Stimulated activated CD8-positive, alpha-beta memory T cell treated with anti-CD3 and anti-CD28 coated beads, Interleukin-7, amount 100 ng/mL, for 48 hours (primary cell): ENCODE measurements at regions not wholly inside any gene's neighbourhood (a gene's known extent, or its start where the extent isn't known, plus 50 kb on each side); places are given as distances from the start of the nearest gene placed in this dataset.

ENCODE experiments used
- DNase-seq, 2 donors: peaks; one replicate each; pipeline ENCODE4 v3.0.0-alpha.2; 2020; ENCODE audit warnings: low read depth in 1 of 2; ENCODE audit errors: extremely low read depth in 1 of 2

GRCh38 chr22:27656970-27657369 is 144.6 kb downstream of the MN1 start:
- DNase-seq = no peak

DNA sequence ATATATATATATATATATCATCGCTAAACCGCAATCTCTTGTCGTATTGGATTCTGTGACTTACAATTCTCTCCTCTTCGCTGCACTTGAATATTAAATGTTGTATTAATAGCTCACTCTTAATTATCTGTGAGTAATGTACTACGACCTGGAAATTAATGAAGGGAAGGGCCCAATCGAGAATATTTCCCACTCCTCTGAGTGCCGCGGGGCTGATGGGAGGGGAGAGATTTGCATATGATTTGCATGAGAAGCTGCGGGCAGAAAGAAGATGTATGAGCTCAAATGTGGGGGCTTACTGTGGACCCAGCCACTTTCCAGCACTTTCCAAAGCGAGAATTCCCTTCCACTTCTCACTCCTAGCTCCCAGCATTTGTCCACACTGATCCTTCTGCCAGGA is 141.2 kb downstream of the MN1 start:
- no peak for DNase-seq

DNA sequence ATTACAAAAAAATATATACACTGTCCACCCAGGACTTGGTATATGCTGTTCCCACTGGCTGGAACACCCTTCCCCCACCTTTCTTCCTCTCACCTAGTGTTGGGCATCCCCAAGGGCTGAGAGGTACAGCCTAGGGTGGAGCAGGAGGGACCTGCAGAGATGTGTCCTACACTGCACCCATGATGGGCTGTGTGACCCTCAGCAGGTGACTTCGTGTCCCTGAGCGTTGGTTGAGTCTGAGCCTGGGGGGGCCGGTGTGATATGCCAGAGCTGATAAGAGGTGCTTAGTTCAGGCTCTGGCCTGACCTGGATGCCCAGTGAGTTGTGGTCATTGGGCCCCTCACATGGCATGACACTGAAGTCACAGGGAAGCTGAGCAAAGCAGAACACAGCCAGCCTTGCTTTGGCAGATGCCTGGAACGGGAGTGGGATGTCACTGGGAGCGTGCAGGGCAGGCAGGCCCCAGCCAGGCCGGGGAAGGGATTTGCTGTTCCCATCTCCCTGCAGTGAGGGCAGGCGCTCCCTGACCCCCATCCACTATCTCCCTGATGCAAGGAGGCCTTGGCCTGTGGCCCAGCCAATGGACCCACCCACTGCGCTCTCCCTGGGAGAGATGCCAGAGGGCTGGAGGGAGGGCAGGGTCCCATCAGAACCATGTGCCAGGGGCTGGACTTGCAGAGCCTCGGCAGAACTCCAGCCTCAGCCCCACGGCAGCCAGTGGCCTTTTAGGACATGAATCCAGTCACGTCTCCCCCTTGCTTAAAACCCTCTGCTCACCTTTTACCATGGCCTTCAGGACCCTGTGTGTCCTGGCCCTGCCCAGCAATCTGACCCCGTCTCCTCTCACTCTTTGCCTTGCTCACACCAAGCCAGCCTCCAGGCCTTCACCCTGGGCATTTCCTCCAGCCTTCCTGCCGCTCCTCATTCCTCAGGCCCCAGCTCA is 138.9 kb downstream of the MN1 start:
- no peak for DNase-seq

DNA sequence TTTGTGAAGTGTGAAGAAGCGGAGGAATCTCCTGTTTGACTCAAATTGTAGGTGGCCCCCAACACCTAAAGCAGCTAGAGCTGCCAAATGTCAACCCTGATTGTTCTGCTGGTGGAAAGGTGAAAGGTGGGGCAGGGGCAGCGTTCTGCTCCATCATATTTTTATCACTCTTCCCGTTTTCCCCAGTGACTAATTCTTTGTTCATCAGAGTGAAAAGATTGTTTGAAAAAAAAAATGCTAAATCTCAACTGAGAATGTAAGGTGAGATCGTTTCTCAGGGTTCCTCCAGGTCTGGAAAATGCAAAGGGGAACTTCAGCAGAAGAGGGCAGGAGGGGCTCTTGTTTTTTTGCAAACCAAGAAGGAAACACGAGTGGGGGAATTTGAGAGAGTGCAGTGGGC is 137.7 kb downstream of the MN1 start:
- no peak for DNase-seq

- DNase-seq = no peak
These were observed 135.1 kb downstream of the MN1 start for GRCh38 chr22:27666272-27666997.

DNA sequence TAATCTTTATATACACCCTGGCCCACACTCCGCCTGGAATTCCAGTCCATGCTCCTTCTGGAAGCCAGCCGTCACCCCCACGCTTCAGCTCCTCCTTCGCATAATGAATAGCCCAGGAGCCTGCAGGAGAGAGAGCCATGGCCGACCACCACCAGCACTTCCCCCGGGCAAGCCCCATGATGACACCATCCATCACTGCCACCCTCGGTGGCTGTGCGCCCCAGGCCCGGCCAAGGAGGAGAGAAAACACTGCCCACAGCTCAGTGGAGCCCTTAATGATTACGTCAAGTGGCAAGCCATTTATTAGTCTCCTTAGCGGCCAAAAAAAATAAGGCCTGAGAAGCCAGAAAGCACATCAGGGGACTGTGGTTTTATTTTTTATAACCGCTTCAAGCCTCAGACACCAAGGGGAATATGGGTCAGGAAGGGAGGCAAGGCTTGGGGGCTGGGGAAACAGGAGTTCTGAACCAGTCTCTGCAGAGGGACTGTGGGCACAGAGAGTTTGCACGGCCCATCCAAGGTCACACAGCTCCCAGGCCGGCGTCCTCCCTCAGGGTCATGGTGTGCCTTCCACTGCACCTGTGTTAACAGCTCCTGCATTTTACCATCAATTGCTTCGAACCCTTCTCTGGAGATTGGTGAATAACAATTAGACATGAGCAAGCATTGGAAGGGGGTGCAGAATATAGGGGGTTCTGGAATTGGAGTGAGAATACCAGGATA is 134.3 kb downstream of the MN1 start:
- no peak for DNase-seq

GRCh38 chr22:27668828-27669797 is 132.4 kb downstream of the MN1 start:
- DNase-seq = no peak

DNA sequence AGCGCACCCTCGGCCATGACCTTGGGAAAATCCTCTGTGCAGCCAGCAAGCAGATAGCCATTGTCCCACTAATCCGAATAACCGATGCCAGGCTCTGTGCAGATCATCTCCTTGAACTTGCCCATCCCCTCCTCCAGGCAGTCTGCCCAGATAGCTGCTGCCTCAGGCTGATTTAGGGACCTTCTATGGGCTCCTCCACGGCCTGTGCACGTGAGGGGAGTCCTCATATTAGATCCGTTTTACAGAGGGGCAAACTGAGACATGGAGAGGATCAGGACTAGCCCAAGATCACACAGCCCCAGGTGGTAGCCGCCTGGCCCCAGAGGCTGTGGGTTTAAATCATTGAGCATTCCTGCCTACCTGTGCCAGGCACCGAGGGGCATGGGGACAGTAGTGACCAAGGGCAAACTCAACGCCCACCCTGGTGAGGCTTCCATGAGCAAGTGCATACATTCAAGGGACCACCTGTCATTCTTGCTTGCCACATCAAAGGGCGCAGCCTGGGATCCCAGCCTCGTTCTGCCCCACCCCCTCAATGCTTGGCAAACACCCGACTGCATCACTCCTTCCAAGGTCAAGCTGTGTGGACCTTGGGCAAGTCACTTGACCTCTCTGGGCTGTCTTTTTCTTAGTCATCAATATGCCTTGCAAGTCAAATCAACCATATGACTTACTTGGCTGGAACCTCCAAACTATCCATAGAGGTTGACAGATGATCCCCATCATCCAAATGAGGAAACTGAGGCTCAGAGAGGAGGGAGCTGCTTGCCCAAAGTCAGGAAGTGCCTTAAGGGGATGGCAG is 131.6 kb downstream of the MN1 start:
- DNase-seq = no peak

DNA sequence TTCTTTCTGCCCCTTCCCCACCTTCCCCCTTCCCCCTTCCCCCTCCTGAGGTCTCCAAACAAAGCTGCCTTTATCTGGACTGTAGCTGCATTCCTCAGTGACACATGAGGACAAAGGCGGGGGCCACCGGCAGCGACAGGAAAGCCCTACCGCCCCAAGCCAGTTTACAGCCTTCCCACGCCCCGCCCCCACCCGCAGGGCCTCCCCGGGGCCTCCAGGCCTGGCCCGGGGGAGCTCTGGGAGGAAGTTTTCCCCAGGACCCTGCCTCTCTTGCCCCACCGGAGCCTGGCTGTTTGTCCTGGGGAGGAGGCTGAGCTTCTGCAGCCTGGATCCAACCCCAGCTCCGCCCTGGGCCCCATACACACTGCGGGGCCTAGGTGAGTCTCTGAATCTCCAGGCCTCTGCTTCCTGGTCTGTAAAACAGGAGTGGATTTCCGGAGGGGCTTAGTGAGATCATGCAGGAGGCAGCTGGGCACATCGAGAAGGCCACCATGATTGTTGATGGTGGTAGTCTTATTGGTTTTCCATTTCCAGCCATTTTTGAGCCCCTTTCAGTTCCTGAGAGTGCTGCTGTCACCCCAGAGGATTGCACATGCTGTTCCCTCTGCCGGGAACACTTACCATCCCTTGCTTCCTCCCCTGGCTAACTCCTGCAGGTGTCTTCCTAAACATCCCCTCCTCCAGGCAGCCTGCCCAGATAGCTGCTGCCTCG is 130.7 kb downstream of the MN1 start:
- DNase-seq = no peak

DNA sequence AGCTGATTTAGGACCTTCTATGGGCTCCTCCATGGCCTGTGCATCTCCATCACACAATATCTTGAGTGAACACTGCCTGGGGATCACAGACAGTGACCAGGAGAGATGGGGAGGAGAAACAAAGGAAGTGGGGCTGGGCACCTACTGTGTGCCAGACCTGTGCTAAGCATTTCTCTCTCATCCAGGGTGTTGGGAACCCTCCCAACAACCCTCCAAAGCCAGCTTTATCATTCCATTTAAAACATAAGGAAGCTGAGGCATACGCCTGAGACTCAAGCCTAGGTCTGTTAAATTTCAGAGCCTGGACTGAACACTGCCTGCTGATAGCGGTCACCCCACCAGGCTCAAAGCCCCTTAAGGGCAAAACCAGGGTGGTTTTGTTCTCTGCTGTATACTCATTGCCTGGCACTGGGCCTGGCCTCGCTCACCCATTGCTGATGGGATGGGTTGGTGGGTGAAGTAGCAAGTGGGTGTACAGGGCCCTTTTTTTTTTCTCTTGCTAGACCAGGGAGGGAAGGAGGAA is 130.1 kb downstream of the MN1 start:
- no peak for DNase-seq

DNA sequence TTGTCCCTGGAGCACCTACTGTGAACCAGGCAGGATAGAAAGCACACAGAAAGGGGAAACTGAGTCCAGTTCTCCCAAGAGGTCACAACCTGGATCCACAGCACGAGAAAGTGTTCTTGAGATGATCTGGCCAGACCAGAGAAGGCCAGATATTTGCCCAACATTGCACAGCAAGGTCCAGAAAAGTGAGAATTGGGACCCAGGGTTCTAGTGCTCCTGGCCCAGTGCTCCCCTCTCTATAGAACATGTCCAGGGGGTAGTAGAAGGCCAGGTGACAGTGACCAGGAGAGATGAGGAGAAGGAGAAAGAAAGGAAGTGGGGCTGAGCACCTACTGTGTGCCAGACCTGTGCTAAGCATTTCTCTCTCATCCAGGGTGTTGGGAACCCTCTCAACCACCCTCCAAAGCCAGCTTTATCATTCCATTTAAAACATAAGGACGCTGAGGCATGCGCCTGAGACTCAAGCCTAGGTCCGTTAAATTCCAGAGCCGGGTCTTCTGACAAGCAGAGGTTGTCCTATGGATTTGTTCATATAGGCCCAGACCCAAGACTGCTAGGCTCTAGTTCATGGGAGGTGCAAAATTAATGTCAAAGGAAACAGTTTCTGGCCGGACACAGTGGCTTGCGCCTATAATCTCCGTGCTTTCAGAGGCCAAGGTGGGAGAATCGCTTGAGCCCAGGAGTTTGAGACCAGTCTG is 128.7 kb downstream of the MN1 start:
- no peak for DNase-seq

- DNase-seq = no peak
These were observed 127.7 kb downstream of the MN1 start for GRCh38 chr22:27673839-27674238.

GRCh38 chr22:27674261-27674923 is 127.2 kb downstream of the MN1 start:
- no peak for DNase-seq

DNA sequence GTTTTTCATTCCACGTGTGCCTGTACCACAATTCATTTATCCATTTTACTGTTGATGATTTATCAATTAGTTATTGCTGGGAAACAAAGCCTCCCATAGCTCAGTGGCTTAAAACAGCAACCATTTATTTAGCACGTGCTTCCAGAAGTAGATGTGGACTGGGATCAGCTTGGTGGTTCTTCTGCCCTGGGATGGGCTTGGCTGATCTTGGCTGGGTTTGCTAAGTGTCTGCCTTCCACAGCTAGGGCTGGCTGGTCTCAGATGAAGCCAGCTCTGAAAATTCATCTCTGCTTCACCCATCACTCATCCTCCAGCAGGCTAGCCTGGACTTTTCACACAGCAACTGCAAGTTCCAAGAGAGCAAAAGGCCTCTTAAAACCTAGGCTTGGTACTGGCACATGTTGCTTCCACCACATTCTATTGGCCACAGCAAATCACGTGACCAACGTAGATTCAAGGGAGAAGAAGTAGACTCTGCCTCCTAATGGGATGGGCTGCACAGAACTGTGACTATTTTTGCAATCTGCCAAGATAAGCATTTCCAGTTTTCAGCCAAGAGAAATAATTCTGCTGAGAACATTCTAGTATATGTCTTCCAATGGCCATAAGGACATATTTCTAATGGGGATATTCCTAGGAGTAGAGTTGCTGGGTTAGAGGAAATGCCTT is 124.9 kb downstream of the MN1 start:
- DNase-seq = no peak

DNA sequence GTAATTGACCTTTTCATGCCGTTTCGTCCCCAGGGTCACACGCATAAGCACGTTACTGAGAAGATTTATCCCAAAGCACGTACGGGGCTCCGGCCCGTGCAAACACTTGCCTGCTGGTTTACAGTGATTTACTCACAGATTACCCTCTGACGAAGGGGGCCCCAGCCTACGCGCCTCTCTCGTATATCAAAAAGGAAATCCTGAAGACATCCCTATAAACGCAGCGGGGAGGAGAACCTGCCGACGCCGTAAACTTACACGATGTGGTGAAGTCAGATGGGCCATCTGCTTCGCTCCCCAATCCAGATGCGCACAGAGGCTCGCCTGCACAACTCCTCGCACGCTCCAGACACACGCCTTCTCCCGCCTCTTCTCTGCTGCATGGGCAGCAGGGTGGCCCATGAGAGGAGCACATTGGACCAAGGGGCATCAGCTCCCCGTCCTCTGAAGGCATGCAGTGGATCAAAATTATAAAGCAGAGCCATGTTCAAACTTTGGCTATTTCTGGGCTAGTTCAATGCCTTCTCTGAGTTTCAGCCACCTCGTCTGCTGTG is 123.6 kb downstream of the MN1 start:
- no peak for DNase-seq

DNA sequence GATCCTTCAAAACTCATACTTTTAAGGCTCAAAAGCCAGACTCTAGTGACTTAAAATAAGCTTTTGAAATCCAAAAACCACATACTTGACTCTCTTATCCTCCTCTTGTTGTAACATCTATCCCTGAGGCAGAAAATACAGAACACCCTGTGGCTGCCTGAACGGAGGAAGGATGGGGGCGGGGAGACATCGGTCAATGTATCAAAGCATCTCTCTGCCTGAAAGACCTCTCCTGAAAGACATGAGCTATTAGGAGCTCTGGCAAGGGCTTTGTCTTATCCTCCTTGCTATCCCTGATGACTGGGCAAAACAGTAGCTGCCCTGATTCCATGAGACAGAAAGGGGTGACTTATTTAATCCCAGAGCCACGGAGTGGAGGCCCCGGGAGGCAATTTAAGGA is 122.4 kb downstream of the MN1 start:
- DNase-seq = no peak
